HepG2 (cell line): ENCODE measurements at regions not wholly inside any gene's neighbourhood (a gene's known extent, or its start where the extent isn't known, plus 50 kb on each side); places are given as distances from the start of the nearest gene placed in this dataset.

ENCODE experiments used
- ATAC-seq: fragments of 200-7000 bp; cut with Tn5 transposase; 3 replicates; pipeline ENCODE4 v1.9.1; 2020; ENCODE audit warnings: mild to moderate bottlenecking, moderate library complexity
- BruUV-seq: library from RNA; stranded (reverse); fragments of 400-500 nt; replicated peaks from 2 replicates; lab custom pipeline; 2021; lab: Mats Ljungman, UMichigan
- CTCF ChIA-PET: fragments of 300-600 bp; formaldehyde crosslinking; extraction: SDS; loops from one replicate; lab custom pipeline; 2021; ENCODE audit warnings: low total read pairs, inconsistent platforms, low intra/inter-chr PET ratio; lab: Yijun Ruan, JAX
- POLR2A ChIA-PET: fragments of 350-600 bp; sonication (Branson Sonifier 250); formaldehyde crosslinking; loops from one replicate; lab custom pipeline; 2020; ENCODE audit warnings: antibody characterized with exemption, inconsistent platforms; lab: Yijun Ruan, JAX
- DNase-seq: peaks from one replicate; pipeline ENCODE4 v3.0.0-alpha.2; 2015; ENCODE audit warnings: low spot score
- FAIRE-seq: peaks from 3 replicates; lab custom pipeline; 2011; peaks lifted over from hg19 to GRCh38; lab: Jason Lieb, UNC
- H2AFZ ChIP-seq: one replicate; pipeline ENCODE4 v1.6.1; 2011; ENCODE audit warnings: low read length, inconsistent platforms
- H3K27ac ChIP-seq: fragments of 300-600 bp; 3 replicates; pipeline ENCODE4 v1.8.0; 2011; ENCODE audit warnings: mixed run types, mild to moderate bottlenecking, mixed read lengths, low read length, inconsistent platforms; ENCODE audit not compliant: insufficient read depth; ENCODE audit errors: extremely low read length
- H3K27me3 ChIP-seq, 2 experiments: fragments of 200-600 bp in 1 of 2; 2 replicates in 1 of 2; 3 replicates in 1 of 2; pipeline versions ENCODE4 v1.6.0 to v1.8.0; 2011; ENCODE audit warnings: low read length in 2 of 2, mild to moderate bottlenecking in 2 of 2, moderate library complexity in 2 of 2, inconsistent platforms in 1 of 2; ENCODE audit not compliant: insufficient read depth in 2 of 2, control insufficient read depth in 1 of 2
- H3K36me3 ChIP-seq, 2 experiments: fragments of 200-600 bp in 1 of 2; replicated peaks in 1 of 2; 2 replicates in 1 of 2; 3 replicates in 1 of 2; pipeline versions ENCODE4 v1.5.1 to v1.8.0; 2011; ENCODE audit warnings: low read length in 2 of 2, inconsistent platforms in 1 of 2; ENCODE audit not compliant: insufficient read depth in 2 of 2, control insufficient read depth in 1 of 2
- H3K4me1 ChIP-seq: 2 replicates; pipeline ENCODE4 v1.5.1; 2012; ENCODE audit warnings: low read length, inconsistent platforms; ENCODE audit not compliant: insufficient read depth
- H3K4me2 ChIP-seq: 2 replicates; pipeline ENCODE4 v1.6.0; 2011; ENCODE audit warnings: low read depth, low read length, inconsistent platforms
- H3K4me3 ChIP-seq, 3 experiments: fragments of 200-600 bp in 1 of 3; sonication (generic), shearing (Covaris generic) in 1 of 3; replicated peaks in 1 of 3; 2 replicates each; pipeline ENCODE4 v1.5.1; 2011 to 2016; ENCODE audit warnings: low read length in 3 of 3, inconsistent platforms in 2 of 3, low read depth in 2 of 3, mild to moderate bottlenecking in 2 of 3, control low read depth in 1 of 3, mixed read lengths in 1 of 3; ENCODE audit not compliant: insufficient read depth in 1 of 3
- H3K79me2 ChIP-seq: one replicate; pipeline ENCODE4 v1.6.1; 2011; ENCODE audit warnings: low read length, inconsistent platforms; ENCODE audit not compliant: insufficient read depth
- H3K9ac ChIP-seq: 2 replicates; pipeline ENCODE4 v1.6.0; 2011; ENCODE audit warnings: mild to moderate bottlenecking, low read depth, low read length, inconsistent platforms; ENCODE audit not compliant: insufficient read depth
- H3K9me3 ChIP-seq: 2 replicates; pipeline ENCODE4 v1.5.1; 2012; ENCODE audit warnings: mild to moderate bottlenecking, low read length
- H4K20me1 ChIP-seq: 2 replicates; pipeline ENCODE4 v1.6.0; 2011; ENCODE audit warnings: inconsistent platforms, mild to moderate bottlenecking, low read length, moderate library complexity; ENCODE audit not compliant: insufficient read depth
- BATF2 ChIP-seq: sonication (generic); formaldehyde crosslinking; IDR thresholded peaks from 2 replicates; pipeline ENCODE4 v1.8.0; 2022; ENCODE audit warnings: mild to moderate bottlenecking, missing genetic modification reagents, moderate library complexity
- HIC2 ChIP-seq: sonication (generic); formaldehyde crosslinking; IDR thresholded peaks from 2 replicates; pipeline ENCODE4 v1.9.0; 2022; ENCODE audit warnings: low read depth, missing genetic modification reagents
- MAX ChIP-seq: IDR thresholded peaks from 2 replicates; pipeline ENCODE4 v1.6.1; 2012; ENCODE audit warnings: inconsistent platforms
- MZF1 ChIP-seq: sonication (generic); formaldehyde crosslinking; IDR thresholded peaks from 2 replicates; pipeline ENCODE4 v1.8.1; 2023; ENCODE audit warnings: mild to moderate bottlenecking, missing genetic modification reagents, borderline replicate concordance
- NFYB ChIP-seq: sonication (generic); formaldehyde crosslinking; IDR thresholded peaks from 2 replicates; pipeline ENCODE4 v1.4.0; 2020; ENCODE audit warnings: missing genetic modification reagents
- SNRNP70 ChIP-seq: fragments of 200-400 bp; formaldehyde crosslinking; IDR thresholded peaks from 2 replicates; pipeline ENCODE4 v1.6.1; 2017; ENCODE audit warnings: mild to moderate bottlenecking, low read depth, low read length, moderate library complexity
- TSC22D2 ChIP-seq: sonication (generic); formaldehyde crosslinking; IDR thresholded peaks from 2 replicates; pipeline ENCODE4 v1.5.1; 2020; ENCODE audit warnings: missing genetic modification reagents, mild to moderate bottlenecking, borderline replicate concordance
- WIZ ChIP-seq: sonication (generic); formaldehyde crosslinking; IDR thresholded peaks from 2 replicates; pipeline ENCODE4 v1.5.1; 2020; ENCODE audit warnings: mild to moderate bottlenecking, missing genetic modification reagents
- ZBTB4 ChIP-seq: sonication (generic); formaldehyde crosslinking; IDR thresholded peaks from 2 replicates; pipeline ENCODE4 v1.4.0; 2020; ENCODE audit warnings: missing genetic modification reagents, mild to moderate bottlenecking, borderline replicate concordance
- ZNF609 ChIP-seq: sonication (generic); formaldehyde crosslinking; IDR thresholded peaks from 2 replicates; pipeline ENCODE4 v1.4.0; 2020; ENCODE audit warnings: mild to moderate bottlenecking, missing genetic modification reagents, borderline replicate concordance
- ZNF766 ChIP-seq: sonication (generic); formaldehyde crosslinking; IDR thresholded peaks from 2 replicates; pipeline ENCODE4 v1.5.0; 2020; ENCODE audit warnings: missing genetic modification reagents, borderline replicate concordance
- WGBS: methylation state at CpG from one replicate; pipeline ENCODE4 v1.1.6; 2017; ENCODE audit warnings: low lambda C conversion rate; 5-methylcytosine and 5-hydroxymethylcytosine counted together
- in situ Hi-C: cut with HindIII; loops from 2 replicates; pipeline ENCODE4 v1.10.0; 2017; ENCODE audit warnings: low pct_unique_long_range_greater_than_20kb; ENCODE audit not compliant: extremely low pct_ligation_motif_present
- intact Hi-C: fragments of 100-400 bp; cut with micrococcal nuclease; formaldehyde crosslinking; loops from one replicate; pipeline ENCODE4 v1.10.0; 2022; ENCODE audit not compliant: unreplicated experiment

GRCh38 chr15:72939514-72940228 is 112.6 kb upstream of the NEO1 start:
- 7% methylated on average over 4 of the region's 5 CpGs for WGBS
- Histone ChIP-seq H3K36me3 (no peaks in the 10 kb centered on the region), H2AFZ (no peak overlapping the region), H3K9ac (no peak overlapping the region), H3K4me2 (no peak overlapping the region), H4K20me1 (no peaks in the 10 kb centered on the region), H3K4me3 (no peak overlapping the region), H3K79me2 (no peaks in the 10 kb centered on the region), H3K9me3 (no peaks in the 10 kb centered on the region), H3K27me3 (peaks cover 0 to 2% of the 10 kb centered on the region in 2 experiments; a peak in 1 of 5 replicates), H3K4me1 (no peaks in the 10 kb centered on the region), H3K27ac (no peak overlapping the region)
- ChIA-PET CTCF (no interaction called here), POLR2A (no interaction called here)
- in situ Hi-C loops (no loop called here), intact Hi-C loops (no loop called here)
- FAIRE-seq (no peak), DNase-seq (no peak), ATAC-seq (no peak)
- no TSS peak for BruUV-seq
- TF ChIP-seq WIZ (no peak), NFYB (CRISPR knock-in tag) (no peak), ZNF766 (CRISPR knock-in tag) (no peak), TSC22D2 (no peak), ZBTB4 (CRISPR knock-in tag) (no peak), SNRNP70 (no peak), BATF2 (no peak), MZF1 (CRISPR knock-in tag) (no peak), MAX (no peak), ZNF609 (no peak), HIC2 (CRISPR knock-in tag) (no peak)
